ENCODE measurements at regions not wholly inside any gene's neighbourhood (a gene's known extent, or its start where the extent isn't known, plus 50 kb on each side); places are given as distances from the start of the nearest gene placed in this dataset.

DNA sequence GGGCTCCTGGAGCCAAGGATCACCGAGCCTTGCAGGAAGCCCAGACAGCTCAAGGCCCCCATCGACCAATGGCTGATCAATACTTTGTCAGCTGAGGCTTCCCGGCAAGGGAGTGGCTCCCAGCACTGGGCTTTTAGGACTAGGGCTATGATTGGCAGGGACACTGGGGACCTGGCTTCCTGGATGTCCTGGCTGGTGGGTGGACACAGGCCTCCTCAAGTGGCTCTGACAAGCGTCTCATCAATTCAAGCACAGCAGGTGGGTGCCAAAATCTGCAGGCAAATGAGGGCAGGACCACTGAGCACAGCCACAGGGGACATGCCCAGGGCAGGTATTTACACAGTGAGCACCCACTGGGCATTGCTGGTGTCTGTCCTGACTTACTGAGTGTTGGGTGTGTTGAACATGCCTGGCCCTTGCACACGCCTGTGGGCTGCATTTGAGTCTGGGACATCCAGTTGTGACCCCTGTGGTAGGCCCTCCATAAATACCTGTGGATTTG is 420.1 kb upstream of the SULF2 start:
- H3K27me3 ChIP-seq, result no peaks in the 10 kb centered on the region
- no peaks in the 10 kb centered on the region for H3K36me3 ChIP-seq
- no peaks in the 10 kb centered on the region for H3K9me3 ChIP-seq
- H3K27ac ChIP-seq, result no peak overlapping the region
- TF ChIP-seq, protein P1, sequence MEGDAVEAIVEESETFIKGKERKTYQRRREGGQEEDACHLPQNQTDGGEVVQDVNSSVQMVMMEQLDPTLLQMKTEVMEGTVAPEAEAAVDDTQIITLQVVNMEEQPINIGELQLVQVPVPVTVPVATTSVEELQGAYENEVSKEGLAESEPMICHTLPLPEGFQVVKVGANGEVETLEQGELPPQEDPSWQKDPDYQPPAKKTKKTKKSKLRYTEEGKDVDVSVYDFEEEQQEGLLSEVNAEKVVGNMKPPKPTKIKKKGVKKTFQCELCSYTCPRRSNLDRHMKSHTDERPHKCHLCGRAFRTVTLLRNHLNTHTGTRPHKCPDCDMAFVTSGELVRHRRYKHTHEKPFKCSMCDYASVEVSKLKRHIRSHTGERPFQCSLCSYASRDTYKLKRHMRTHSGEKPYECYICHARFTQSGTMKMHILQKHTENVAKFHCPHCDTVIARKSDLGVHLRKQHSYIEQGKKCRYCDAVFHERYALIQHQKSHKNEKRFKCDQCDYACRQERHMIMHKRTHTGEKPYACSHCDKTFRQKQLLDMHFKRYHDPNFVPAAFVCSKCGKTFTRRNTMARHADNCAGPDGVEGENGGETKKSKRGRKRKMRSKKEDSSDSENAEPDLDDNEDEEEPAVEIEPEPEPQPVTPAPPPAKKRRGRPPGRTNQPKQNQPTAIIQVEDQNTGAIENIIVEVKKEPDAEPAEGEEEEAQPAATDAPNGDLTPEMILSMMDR (IDR thresholded peaks at IDR 0.05), result no peak
- TF ChIP-seq POLR2A (IDR thresholded peaks at IDR 0.05), result no peak
- intact Hi-C loops (cut with DNase I; ENCODE audit: low total_unique reads), result no loop called here
- DNase-seq, result no peak
- no peaks in the 10 kb centered on the region for H3K4me1 ChIP-seq
- H3K4me3 ChIP-seq, result no peak overlapping the region

- no peak for DNase-seq
- intact Hi-C loops (cut with DNase I; ENCODE audit: low total_unique reads), result no loop called here
- TF ChIP-seq, protein P1 (IDR thresholded peaks at IDR 0.05), result no peak
- TF ChIP-seq POLR2A (IDR thresholded peaks at IDR 0.05), result no peak
- Histone ChIP-seq H3K9me3 (no peaks in the 10 kb centered on the region), H3K27ac (no peak overlapping the region), H3K36me3 (no peaks in the 10 kb centered on the region), H3K27me3 (no peaks in the 10 kb centered on the region), H3K4me1 (peaks cover 0 to 4% of the 10 kb centered on the region in 2 donors), H3K4me3 (no peak overlapping the region)
Observed at GRCh38 chr20:48204499-48204898, 419.2 kb upstream of the SULF2 start.

GRCh38 chr20:48203252-48203651 is 418.0 kb upstream of the SULF2 start:
- peaks cover 0 to 4% of the 10 kb centered on the region in 2 donors for H3K4me1 ChIP-seq
- peak overlapping the region; percentile 9 to 71 for H3K27ac ChIP-seq

GRCh38 chr20:48202334-48203113 is 417.2 kb upstream of the SULF2 start:
- Histone ChIP-seq H3K27ac (peak overlapping the region; percentile 9 to 71), H3K4me1 (peaks cover 0 to 4% of the 10 kb centered on the region in 2 donors), H3K27me3 (no peaks in the 10 kb centered on the region), H3K9me3 (no peaks in the 10 kb centered on the region), H3K36me3 (no peaks in the 10 kb centered on the region), H3K4me3 (no peak overlapping the region)
- TF ChIP-seq, protein P1 (IDR thresholded peaks at IDR 0.05), result no peak
- no peak for TF ChIP-seq POLR2A (IDR thresholded peaks at IDR 0.05)
- intact Hi-C loops (cut with DNase I; ENCODE audit: low total_unique reads), result no loop called here
- no peak for DNase-seq

More at GRCh38 chr20:48203252-48203651, 418.0 kb upstream of the SULF2 start:
- peak in 1 of 2 donors; percentile 72 for DNase-seq
- TF ChIP-seq, protein P1 (IDR thresholded peaks at IDR 0.05), result no peak
- TF ChIP-seq POLR2A (IDR thresholded peaks at IDR 0.05), result no peak
- Histone ChIP-seq H3K9me3 (no peaks in the 10 kb centered on the region), H3K4me3 (no peak overlapping the region), H3K27me3 (no peaks in the 10 kb centered on the region), H3K36me3 (no peaks in the 10 kb centered on the region)
- intact Hi-C loops (cut with DNase I; ENCODE audit: low total_unique reads), result no loop called here

DNA sequence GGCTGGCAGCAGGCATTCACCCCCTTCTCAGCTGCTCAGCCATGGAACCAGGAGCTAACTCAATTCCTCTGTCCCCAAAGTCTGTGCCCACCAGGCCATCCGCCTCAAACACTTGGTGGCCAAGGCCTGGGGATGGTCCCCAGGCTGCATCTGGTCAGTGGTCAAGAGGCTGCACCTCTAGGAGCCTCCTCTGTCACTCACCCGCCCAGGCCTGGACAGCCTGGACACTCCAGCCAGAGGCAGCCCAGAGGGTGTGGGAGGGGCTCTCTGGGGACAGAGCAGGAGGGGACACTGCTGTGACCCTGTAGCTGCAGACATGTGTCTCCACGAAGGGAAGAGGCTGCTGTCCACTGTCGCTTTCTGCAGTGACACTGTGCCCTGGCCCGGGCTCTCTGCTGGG is 416.6 kb upstream of the SULF2 start:
- TF ChIP-seq, protein P1 (IDR thresholded peaks at IDR 0.05), result no peak
- no peak for TF ChIP-seq POLR2A (IDR thresholded peaks at IDR 0.05)
- H3K9me3 ChIP-seq, result no peaks in the 10 kb centered on the region
- H3K27me3 ChIP-seq, result no peaks in the 10 kb centered on the region
- DNase-seq, result no peak
- H3K36me3 ChIP-seq, result no peaks in the 10 kb centered on the region
- intact Hi-C loops (cut with DNase I; ENCODE audit: low total_unique reads), result no loop called here
- peaks cover 0 to 4% of the 10 kb centered on the region in 2 donors for H3K4me1 ChIP-seq
- no peak overlapping the region for H3K27ac ChIP-seq
- H3K4me3 ChIP-seq, result no peak overlapping the region
